HG02884 (cell line): ENCODE measurements at regions not wholly inside any gene's neighbourhood (a gene's known extent, or its start where the extent isn't known, plus 50 kb on each side); places are given as distances from the start of the nearest gene placed in this dataset.
"Not testable (repeated sequence)": the region's sequence is repeated elsewhere in the genome, so short reads cannot be mapped to it uniquely, and the experiment has no call there.

ENCODE experiments used
- ATAC-seq: cut with Tn5 transposase; IDR thresholded peaks from one replicate; pipeline ENCODE4 v1.9.1; 2021; ENCODE audit warnings: mild to moderate bottlenecking, moderate library complexity; ENCODE audit not compliant: unreplicated experiment

GRCh38 chr6:44733868-44734267, 346.4 kb downstream of the CDC5L start:
- no peak for ATAC-seq

GRCh38 chr6:44734886-44735629, 347.6 kb downstream of the CDC5L start:
- ATAC-seq = peak; percentile 21

GRCh38 chr6:44735630-44735963, 348.1 kb downstream of the CDC5L start:
- peak; percentile 66 for ATAC-seq

- no peak for ATAC-seq
Measured at GRCh38 chr6:44737341-44737740, 349.8 kb downstream of the CDC5L start.

GRCh38 chr6:44737829-44738528, 350.5 kb downstream of the CDC5L start:
- ATAC-seq = no peak

GRCh38 chr6:44738601-44739146, 351.2 kb downstream of the CDC5L start:
- no peak for ATAC-seq

- ATAC-seq = no peak
Measured at GRCh38 chr6:44739181-44739580, 351.7 kb downstream of the CDC5L start.

- no peak for ATAC-seq
Measured at GRCh38 chr6:44740566-44741120, 353.1 kb downstream of the CDC5L start.

GRCh38 chr6:44742201-44742600, 354.7 kb downstream of the CDC5L start:
- no peak for ATAC-seq

- no peak for ATAC-seq
Measured at GRCh38 chr6:44742828-44743372, 355.4 kb downstream of the CDC5L start.

GRCh38 chr6:44760116-44760515, 372.6 kb downstream of the CDC5L start:
- ATAC-seq = not testable (repeated sequence)

- ATAC-seq = no peak
Measured at GRCh38 chr6:44761046-44761445, 373.5 kb downstream of the CDC5L start.

- no peak for ATAC-seq
Measured at GRCh38 chr6:44762496-44762895, 375.0 kb downstream of the CDC5L start.

GRCh38 chr6:44771647-44772415, 384.3 kb downstream of the CDC5L start:
- ATAC-seq = no peak

- no peak for ATAC-seq
Measured at GRCh38 chr6:44772838-44773237, 385.3 kb downstream of the CDC5L start.

- no peak for ATAC-seq
Measured at GRCh38 chr6:44775121-44775520, 387.6 kb downstream of the CDC5L start.

GRCh38 chr6:44776344-44776743, 388.8 kb downstream of the CDC5L start:
- ATAC-seq = no peak

GRCh38 chr6:44778513-44778912, 391.0 kb downstream of the CDC5L start:
- no peak for ATAC-seq
